Right lobe of liver (tissue), 4 donors: ENCODE measurements at regions not wholly inside any gene's neighbourhood (a gene's known extent, or its start where the extent isn't known, plus 50 kb on each side); places are given as distances from the start of the nearest gene placed in this dataset.

Experiments used
- POLR2A ChIP-seq: fragments of 450-650 bp; IDR thresholded peaks from one replicate; pipeline ENCODE4 v1.6.1; 2017; ENCODE audit warnings: antibody characterized with exemption, mild to moderate bottlenecking
- TF ChIP-seq, protein P1 (sequence below), 4 donors: fragments of 200-600 bp in 3 of 4; fragments of 450-650 bp in 1 of 4; IDR thresholded peaks; one replicate each; pipeline versions ENCODE4 v1.5.1 to v1.8.0; 2016 to 2022; ENCODE audit warnings: antibody characterized with exemption in 4 of 4, mild to moderate bottlenecking in 2 of 4
- donor health status: DM: no; HTN: no; CAD: no.
- donor health status: DM: no; HTN: no; CAD: no.
- donor health status: DM: no; HTN: yes; CAD: no.

DNA sequence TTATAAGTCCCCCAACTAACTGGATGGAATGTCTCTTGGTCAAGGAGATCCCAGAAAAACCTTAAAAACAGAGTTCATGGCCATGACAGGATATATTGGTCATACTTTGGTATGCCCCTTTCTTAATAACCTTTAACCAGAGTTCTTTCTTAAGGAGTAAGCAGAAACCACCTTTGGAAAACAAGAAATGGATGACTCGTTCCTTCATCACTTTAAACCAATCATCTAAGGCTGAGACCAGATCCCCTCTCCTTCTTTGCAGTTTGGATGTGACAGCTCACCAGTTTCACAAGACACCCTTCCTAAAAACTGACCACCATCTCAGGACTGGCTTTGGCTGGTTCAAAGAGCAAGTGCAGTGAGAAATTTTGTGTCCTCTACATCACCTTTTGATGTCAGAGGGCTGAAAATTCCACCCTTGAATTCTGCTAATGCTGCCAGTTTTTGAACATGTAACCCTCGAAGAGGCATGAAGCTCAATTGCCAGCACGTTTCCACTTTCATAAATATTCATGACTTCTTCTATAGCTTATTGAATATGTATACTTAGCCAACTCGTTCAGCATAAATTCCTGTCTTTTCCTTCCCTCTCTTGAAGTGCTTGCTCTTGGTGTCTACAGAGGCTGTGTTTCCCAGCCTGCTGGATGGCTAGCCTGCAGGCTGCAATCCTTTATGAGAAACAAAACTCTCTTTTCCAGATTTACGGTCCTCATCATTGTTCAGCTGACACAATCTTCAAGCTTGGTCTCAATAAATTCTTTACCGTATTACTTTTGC, 1323.5 kb upstream of the TMEFF2 start:
- no peak for TF ChIP-seq POLR2A
- TF ChIP-seq, protein P1, sequence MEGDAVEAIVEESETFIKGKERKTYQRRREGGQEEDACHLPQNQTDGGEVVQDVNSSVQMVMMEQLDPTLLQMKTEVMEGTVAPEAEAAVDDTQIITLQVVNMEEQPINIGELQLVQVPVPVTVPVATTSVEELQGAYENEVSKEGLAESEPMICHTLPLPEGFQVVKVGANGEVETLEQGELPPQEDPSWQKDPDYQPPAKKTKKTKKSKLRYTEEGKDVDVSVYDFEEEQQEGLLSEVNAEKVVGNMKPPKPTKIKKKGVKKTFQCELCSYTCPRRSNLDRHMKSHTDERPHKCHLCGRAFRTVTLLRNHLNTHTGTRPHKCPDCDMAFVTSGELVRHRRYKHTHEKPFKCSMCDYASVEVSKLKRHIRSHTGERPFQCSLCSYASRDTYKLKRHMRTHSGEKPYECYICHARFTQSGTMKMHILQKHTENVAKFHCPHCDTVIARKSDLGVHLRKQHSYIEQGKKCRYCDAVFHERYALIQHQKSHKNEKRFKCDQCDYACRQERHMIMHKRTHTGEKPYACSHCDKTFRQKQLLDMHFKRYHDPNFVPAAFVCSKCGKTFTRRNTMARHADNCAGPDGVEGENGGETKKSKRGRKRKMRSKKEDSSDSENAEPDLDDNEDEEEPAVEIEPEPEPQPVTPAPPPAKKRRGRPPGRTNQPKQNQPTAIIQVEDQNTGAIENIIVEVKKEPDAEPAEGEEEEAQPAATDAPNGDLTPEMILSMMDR (IDR thresholded peaks at IDR 0.05): no peak
